Endothelial cell of umbilical vein (primary cell): ENCODE measurements at regions not wholly inside any gene's neighbourhood (a gene's known extent, or its start where the extent isn't known, plus 50 kb on each side); places are given as distances from the start of the nearest gene placed in this dataset.

Experiments used
- GATA2 ChIP-seq: IDR thresholded peaks from 2 replicates; pipeline ENCODE4 v1.7.0; 2011; ENCODE audit warnings: low read depth, mild to moderate bottlenecking, moderate library complexity, mixed read lengths, low read length; ENCODE audit not compliant: insufficient read length, insufficient read depth
- POLR2A ChIP-seq: IDR thresholded peaks from 2 replicates; pipeline ENCODE4 v1.6.1; 2012; ENCODE audit warnings: low read depth, mild to moderate bottlenecking, control low read depth, low read length
- POLR2AphosphoS5 ChIP-seq: IDR thresholded peaks from 2 replicates; pipeline ENCODE4 v1.6.1; 2012; ENCODE audit warnings: low read depth, mild to moderate bottlenecking, control low read depth, low read length, moderate library complexity; ENCODE audit not compliant: insufficient read depth
- TF ChIP-seq, protein P1 (sequence below), 2 donors: IDR thresholded peaks; 1 replicate in 1 of 2; 2 replicates in 1 of 2; pipeline ENCODE4 v1.5.1; 2011; ENCODE audit warnings: low read length in 2 of 2, mild to moderate bottlenecking in 2 of 2, moderate library complexity in 2 of 2, control low read depth in 1 of 2, inconsistent platforms in 1 of 2, low read depth in 1 of 2; ENCODE audit not compliant: insufficient read depth in 1 of 2; ENCODE audit errors: extremely low read depth in 1 of 2
- TF ChIP-seq, protein P2 (sequence below): IDR thresholded peaks from 2 replicates; pipeline ENCODE4 v1.6.1; 2011; ENCODE audit not compliant: insufficient read depth, insufficient read length

DNA sequence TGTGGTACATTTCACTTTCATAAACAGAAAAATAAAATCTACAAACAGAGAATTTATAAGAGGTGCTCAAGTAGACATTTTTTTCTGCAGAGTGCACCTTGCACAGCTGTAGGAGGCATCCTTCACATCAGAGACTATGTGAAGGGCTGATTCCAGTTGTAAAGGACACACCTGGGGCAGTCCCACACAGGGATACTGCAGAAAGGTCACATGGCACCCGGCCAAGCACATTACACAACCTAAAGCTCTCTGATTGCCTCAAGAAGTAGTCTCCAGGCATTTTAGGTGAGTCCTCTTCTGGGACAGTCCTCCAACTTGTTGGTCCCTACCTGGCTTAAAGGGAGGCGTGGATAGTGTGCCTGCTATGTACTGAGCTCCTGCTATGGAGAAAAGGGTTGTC lies 502.9 kb upstream of the NOX3 start:
- TF ChIP-seq, protein P1, sequence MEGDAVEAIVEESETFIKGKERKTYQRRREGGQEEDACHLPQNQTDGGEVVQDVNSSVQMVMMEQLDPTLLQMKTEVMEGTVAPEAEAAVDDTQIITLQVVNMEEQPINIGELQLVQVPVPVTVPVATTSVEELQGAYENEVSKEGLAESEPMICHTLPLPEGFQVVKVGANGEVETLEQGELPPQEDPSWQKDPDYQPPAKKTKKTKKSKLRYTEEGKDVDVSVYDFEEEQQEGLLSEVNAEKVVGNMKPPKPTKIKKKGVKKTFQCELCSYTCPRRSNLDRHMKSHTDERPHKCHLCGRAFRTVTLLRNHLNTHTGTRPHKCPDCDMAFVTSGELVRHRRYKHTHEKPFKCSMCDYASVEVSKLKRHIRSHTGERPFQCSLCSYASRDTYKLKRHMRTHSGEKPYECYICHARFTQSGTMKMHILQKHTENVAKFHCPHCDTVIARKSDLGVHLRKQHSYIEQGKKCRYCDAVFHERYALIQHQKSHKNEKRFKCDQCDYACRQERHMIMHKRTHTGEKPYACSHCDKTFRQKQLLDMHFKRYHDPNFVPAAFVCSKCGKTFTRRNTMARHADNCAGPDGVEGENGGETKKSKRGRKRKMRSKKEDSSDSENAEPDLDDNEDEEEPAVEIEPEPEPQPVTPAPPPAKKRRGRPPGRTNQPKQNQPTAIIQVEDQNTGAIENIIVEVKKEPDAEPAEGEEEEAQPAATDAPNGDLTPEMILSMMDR (IDR thresholded peaks at IDR 0.05; ENCODE audit: extremely low read depth in 1 of 2, insufficient read depth in 1 of 2, low read depth in 1 of 2, low read length in 2 of 2), result no peak
- TF ChIP-seq POLR2A, result no peak
- TF ChIP-seq POLR2AphosphoS5, result no peak
- TF ChIP-seq, protein P2, sequence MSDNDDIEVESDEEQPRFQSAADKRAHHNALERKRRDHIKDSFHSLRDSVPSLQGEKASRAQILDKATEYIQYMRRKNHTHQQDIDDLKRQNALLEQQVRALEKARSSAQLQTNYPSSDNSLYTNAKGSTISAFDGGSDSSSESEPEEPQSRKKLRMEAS, result no peak
- TF ChIP-seq GATA2, result no peak
